Karpas-422 (cell line): ENCODE measurements at regions not wholly inside any gene's neighbourhood (a gene's known extent, or its start where the extent isn't known, plus 50 kb on each side); places are given as distances from the start of the nearest gene placed in this dataset.
"Not testable (repeated sequence)": the region's sequence is repeated elsewhere in the genome, so short reads cannot be mapped to it uniquely, and the experiment has no call there.

ENCODE experiments used
- DNase-seq: peaks from one replicate; pipeline ENCODE4 v3.0.0-alpha.2; 2015
- H2AFZ ChIP-seq: fragments of 200-600 bp; sonication (generic); 2 replicates; pipeline ENCODE4 v1.6.1; 2014; ENCODE audit warnings: antibody characterized with exemption, low read length, mixed read lengths
- H3K27ac ChIP-seq: fragments of 200-600 bp; sonication (generic); 2 replicates; pipeline ENCODE4 v1.5.1; 2014; ENCODE audit warnings: mild to moderate bottlenecking, low read length, moderate library complexity
- H3K27me3 ChIP-seq: fragments of 200-600 bp; sonication (generic); 2 replicates; pipeline ENCODE4 v1.6.1; 2014; ENCODE audit warnings: low read length, mixed read lengths
- H3K36me3 ChIP-seq: fragments of 200-600 bp; sonication (generic); 2 replicates; pipeline ENCODE4 v1.6.1; 2014; ENCODE audit warnings: low read length, mixed read lengths; ENCODE audit not compliant: insufficient read depth
- H3K4me1 ChIP-seq: fragments of 200-600 bp; sonication (generic); 2 replicates; pipeline ENCODE4 v1.6.1; 2014; ENCODE audit warnings: mild to moderate bottlenecking, low read length, mixed read lengths
- H3K4me2 ChIP-seq: fragments of 200-600 bp; sonication (generic); 2 replicates; pipeline ENCODE4 v1.6.1; 2014; ENCODE audit warnings: low read length, low read depth, mild to moderate bottlenecking; ENCODE audit not compliant: poor library complexity, severe bottlenecking
- H3K4me3 ChIP-seq: fragments of 200-600 bp; sonication (generic); 2 replicates; pipeline ENCODE4 v1.5.1; 2014; ENCODE audit warnings: mild to moderate bottlenecking, antibody characterized with exemption, low read length, mixed read lengths
- H3K79me2 ChIP-seq: fragments of 200-600 bp; sonication (generic); 2 replicates; pipeline ENCODE4 v1.6.1; 2014; ENCODE audit warnings: mild to moderate bottlenecking, low read length, mixed read lengths
- H3K9ac ChIP-seq: fragments of 200-600 bp; sonication (generic); 2 replicates; pipeline ENCODE4 v1.6.0; 2014; ENCODE audit warnings: low read length
- H3K9me2 ChIP-seq: fragments of 200-600 bp; sonication (generic), shearing (Covaris generic); replicated peaks from 2 replicates; pipeline ENCODE4 v1.6.0; 2014; ENCODE audit warnings: mild to moderate bottlenecking, low read length, moderate library complexity; ENCODE audit not compliant: insufficient read depth
- H3K9me3 ChIP-seq: fragments of 300-700, 200-600 bp; sonication (generic); 2 replicates; pipeline ENCODE4 v1.6.1; 2014; ENCODE audit warnings: low read length, mixed read lengths
- H4K20me1 ChIP-seq: fragments of 200-600 bp; sonication (generic); 2 replicates; pipeline ENCODE4 v1.6.1; 2014; ENCODE audit warnings: mild to moderate bottlenecking, antibody characterized with exemption, low read length, low read depth; ENCODE audit not compliant: insufficient read depth

- H3K9me3 ChIP-seq, result no peaks in the 10 kb centered on the region
- H4K20me1 ChIP-seq, result no peaks in the 10 kb centered on the region
Measured at GRCh38 chr7:67900456-67900855, 903.8 kb downstream of the TYW1 start.

GRCh38 chr7:67901808-67902480 is 905.3 kb downstream of the TYW1 start:
- no peak for DNase-seq
- Histone ChIP-seq H3K4me2 (no peak overlapping the region), H3K9ac (no peak overlapping the region), H3K79me2 (no peaks in the 10 kb centered on the region), H3K4me3 (no peak overlapping the region), H3K9me2 (no peaks in the 10 kb centered on the region), H3K36me3 (no peaks in the 10 kb centered on the region), H3K9me3 (no peaks in the 10 kb centered on the region), H4K20me1 (no peaks in the 10 kb centered on the region), H3K27ac (no peak overlapping the region), H2AFZ (no peak overlapping the region), H3K4me1 (no peaks in the 10 kb centered on the region), H3K27me3 (no peaks in the 10 kb centered on the region)

More at GRCh38 chr7:67900456-67900855, 903.8 kb downstream of the TYW1 start:
- no peak overlapping the region for H3K27ac ChIP-seq
- no peak for DNase-seq
- H3K4me3 ChIP-seq, result no peak overlapping the region
- H3K36me3 ChIP-seq, result no peaks in the 10 kb centered on the region
- H3K27me3 ChIP-seq, result no peaks in the 10 kb centered on the region
- no peak overlapping the region for H3K9ac ChIP-seq
- no peak overlapping the region for H3K4me2 ChIP-seq
- H3K9me2 ChIP-seq, result no peaks in the 10 kb centered on the region
- H2AFZ ChIP-seq, result no peak overlapping the region
- no peaks in the 10 kb centered on the region for H3K4me1 ChIP-seq
- H3K79me2 ChIP-seq, result no peaks in the 10 kb centered on the region

- Histone ChIP-seq H3K9ac (no peak overlapping the region), H3K9me2 (no peaks in the 10 kb centered on the region), H4K20me1 (no peaks in the 10 kb centered on the region), H2AFZ (no peak overlapping the region), H3K36me3 (no peaks in the 10 kb centered on the region), H3K79me2 (no peaks in the 10 kb centered on the region), H3K4me2 (no peak overlapping the region), H3K4me3 (no peak overlapping the region), H3K27me3 (no peaks in the 10 kb centered on the region), H3K4me1 (no peaks in the 10 kb centered on the region), H3K27ac (no peak overlapping the region), H3K9me3 (no peaks in the 10 kb centered on the region)
- no peak for DNase-seq
Measured at GRCh38 chr7:67907792-67908191, 911.2 kb downstream of the TYW1 start.

GRCh38 chr7:67912437-67912836 is 915.8 kb downstream of the TYW1 start:
- no peaks in the 10 kb centered on the region for H3K36me3 ChIP-seq

GRCh38 chr7:67913604-67914003 is 917.0 kb downstream of the TYW1 start:
- H3K4me2 ChIP-seq, result no peak overlapping the region
- H3K4me3 ChIP-seq, result no peak overlapping the region
- no peak overlapping the region for H2AFZ ChIP-seq
- no peak overlapping the region for H3K9ac ChIP-seq
- H3K9me2 ChIP-seq, result no peaks in the 10 kb centered on the region
- no peaks in the 10 kb centered on the region for H3K36me3 ChIP-seq
- no peaks in the 10 kb centered on the region for H3K79me2 ChIP-seq
- no peak overlapping the region for H3K27ac ChIP-seq
- H4K20me1 ChIP-seq, result no peaks in the 10 kb centered on the region
- H3K4me1 ChIP-seq, result peaks cover 2% of the 10 kb centered on the region; the same call in 1 of the 2 replicates
- no peaks in the 10 kb centered on the region for H3K27me3 ChIP-seq
- no peak for DNase-seq
- H3K9me3 ChIP-seq, result peaks cover 9% of the 10 kb centered on the region

More at GRCh38 chr7:67912437-67912836, 915.8 kb downstream of the TYW1 start:
- Histone ChIP-seq H2AFZ (no peak overlapping the region), H3K4me3 (no peak overlapping the region), H3K9me3 (0 out of 2 replicates have a peak, but pooled peaks cover 3% of the 10 kb centered on the region), H3K4me2 (no peak overlapping the region), H3K27me3 (no peaks in the 10 kb centered on the region), H4K20me1 (no peaks in the 10 kb centered on the region), H3K27ac (no peak overlapping the region), H3K4me1 (no peaks in the 10 kb centered on the region), H3K79me2 (no peaks in the 10 kb centered on the region), H3K9me2 (no peaks in the 10 kb centered on the region), H3K9ac (no peak overlapping the region)
- no peak for DNase-seq

- H3K36me3 ChIP-seq, H3K9ac ChIP-seq, H3K27me3 ChIP-seq, H3K9me2 ChIP-seq, H4K20me1 ChIP-seq, H3K4me3 ChIP-seq, H2AFZ ChIP-seq, DNase-seq, H3K4me1 ChIP-seq, H3K27ac ChIP-seq, H3K79me2 ChIP-seq, H3K4me2 ChIP-seq: not testable (repeated sequence)
- peaks cover 17% of the 10 kb centered on the region for H3K9me3 ChIP-seq
Measured at GRCh38 chr7:67916111-67916510, 919.5 kb downstream of the TYW1 start.

GRCh38 chr7:67916571-67917436 is 920.2 kb downstream of the TYW1 start:
- H3K79me2 ChIP-seq, result no peaks in the 10 kb centered on the region
- peaks cover 17% of the 10 kb centered on the region for H3K9me3 ChIP-seq
- no peaks in the 10 kb centered on the region for H3K9me2 ChIP-seq
- peaks cover 2% of the 10 kb centered on the region; the same call in 1 of the 2 replicates for H3K4me1 ChIP-seq
- H3K4me3 ChIP-seq, result no peak overlapping the region
- no peaks in the 10 kb centered on the region for H4K20me1 ChIP-seq
- H2AFZ ChIP-seq, result no peak overlapping the region
- no peak overlapping the region for H3K4me2 ChIP-seq
- H3K27ac ChIP-seq, result no peak overlapping the region
- no peak overlapping the region for H3K9ac ChIP-seq
- H3K27me3 ChIP-seq, result no peaks in the 10 kb centered on the region
- DNase-seq, result no peak
- no peaks in the 10 kb centered on the region for H3K36me3 ChIP-seq

- peaks cover 17% of the 10 kb centered on the region for H3K9me3 ChIP-seq
- peaks cover 2% of the 10 kb centered on the region; the same call in 1 of the 2 replicates for H3K4me1 ChIP-seq
- H3K4me2 ChIP-seq, result no peak overlapping the region
- H3K27ac ChIP-seq, result no peak overlapping the region
- H3K4me3 ChIP-seq, result no peak overlapping the region
- no peaks in the 10 kb centered on the region for H3K36me3 ChIP-seq
- no peak for DNase-seq
- H2AFZ ChIP-seq, result no peak overlapping the region
- no peaks in the 10 kb centered on the region for H4K20me1 ChIP-seq
- H3K9ac ChIP-seq, result no peak overlapping the region
- H3K27me3 ChIP-seq, result no peaks in the 10 kb centered on the region
- H3K79me2 ChIP-seq, result no peaks in the 10 kb centered on the region
- no peaks in the 10 kb centered on the region for H3K9me2 ChIP-seq
Measured at GRCh38 chr7:67917437-67917755, 920.8 kb downstream of the TYW1 start.
